ENCODE measurements at regions not wholly inside any gene's neighbourhood (a gene's known extent, or its start where the extent isn't known, plus 50 kb on each side); places are given as distances from the start of the nearest gene placed in this dataset.
"Not testable (repeated sequence)": the region's sequence is repeated elsewhere in the genome, so short reads cannot be mapped to it uniquely, and the experiment has no call there.

GRCh38 chr6:105874835-105875626 lies 211.1 kb upstream of the PRDM1 start:
- DNase-seq, result no peak

GRCh38 chr6:105873799-105874198 lies 212.3 kb upstream of the PRDM1 start:
- no peak for DNase-seq

- DNase-seq, result no peak
These were observed 212.9 kb upstream of the PRDM1 start for GRCh38 chr6:105873211-105873704.

GRCh38 chr6:105872249-105872648 lies 213.9 kb upstream of the PRDM1 start:
- no peak for DNase-seq

- no peak for DNase-seq
These were observed 214.6 kb upstream of the PRDM1 start for GRCh38 chr6:105871542-105871941.

- DNase-seq, result no peak
These were observed 216.2 kb upstream of the PRDM1 start for GRCh38 chr6:105869835-105870440.

GRCh38 chr6:105868823-105869460 lies 217.2 kb upstream of the PRDM1 start:
- no peak for DNase-seq

- no peak for DNase-seq
These were observed 218.3 kb upstream of the PRDM1 start for GRCh38 chr6:105867821-105868220.

GRCh38 chr6:105867277-105867676 lies 218.9 kb upstream of the PRDM1 start:
- no peak for DNase-seq

GRCh38 chr6:105862936-105863607 lies 223.1 kb upstream of the PRDM1 start:
- no peak for DNase-seq

GRCh38 chr6:105860927-105861326 lies 225.2 kb upstream of the PRDM1 start:
- DNase-seq, result not testable (repeated sequence)

- no peak for DNase-seq
These were observed 226.7 kb upstream of the PRDM1 start for GRCh38 chr6:105859457-105859856.

GRCh38 chr6:105858639-105859038 lies 227.5 kb upstream of the PRDM1 start:
- not testable (repeated sequence) for DNase-seq

- DNase-seq, result no peak
These were observed 230.7 kb upstream of the PRDM1 start for GRCh38 chr6:105855433-105855832.

GRCh38 chr6:105853979-105854378 lies 232.2 kb upstream of the PRDM1 start:
- not testable (repeated sequence) for DNase-seq

GRCh38 chr6:105851606-105852005 lies 234.5 kb upstream of the PRDM1 start:
- DNase-seq, result no peak

- DNase-seq, result no peak
These were observed 235.0 kb upstream of the PRDM1 start for GRCh38 chr6:105851113-105851580.

- DNase-seq, result no peak
These were observed 235.6 kb upstream of the PRDM1 start for GRCh38 chr6:105850261-105851112.

GRCh38 chr6:105849746-105850145 lies 236.4 kb upstream of the PRDM1 start:
- DNase-seq, result no peak

- DNase-seq, result no peak
These were observed 238.7 kb upstream of the PRDM1 start for GRCh38 chr6:105847433-105847832.

GRCh38 chr6:105844275-105844883 lies 241.8 kb upstream of the PRDM1 start:
- no peak for DNase-seq

GRCh38 chr6:105839266-105839665 lies 246.9 kb upstream of the PRDM1 start:
- DNase-seq, result no peak

All from NCI-H2107 (cell line).